HG02970 (cell line): ENCODE measurements at regions not wholly inside any gene's neighbourhood (a gene's known extent, or its start where the extent isn't known, plus 50 kb on each side); places are given as distances from the start of the nearest gene placed in this dataset.

Experiments used
- ATAC-seq: cut with Tn5 transposase; IDR thresholded peaks from one replicate; pipeline ENCODE4 v1.9.1; 2021; ENCODE audit warnings: mild to moderate bottlenecking, moderate library complexity, moderate number of reproducible peaks; ENCODE audit not compliant: unreplicated experiment, low FRiP score

DNA sequence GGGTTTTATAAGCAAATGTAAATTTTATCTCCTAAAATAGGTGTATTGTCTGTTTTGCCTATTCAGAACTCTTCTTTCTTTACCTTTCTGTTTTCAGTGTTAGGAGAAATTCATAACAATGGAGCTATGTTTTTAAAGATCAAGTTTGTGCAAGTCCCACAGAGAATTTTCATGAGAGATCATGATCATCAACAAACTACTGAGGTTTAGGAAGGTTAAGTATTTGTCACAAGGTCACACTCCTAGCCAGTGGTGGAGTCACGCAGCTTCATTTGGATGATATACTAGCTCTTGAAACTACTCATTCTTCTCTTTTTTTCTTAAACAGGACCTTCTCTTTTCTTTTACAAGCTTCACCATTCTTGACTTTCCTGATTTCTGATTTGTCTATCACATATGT, 892.6 kb upstream of the FRG1 start:
- no peak for ATAC-seq

DNA sequence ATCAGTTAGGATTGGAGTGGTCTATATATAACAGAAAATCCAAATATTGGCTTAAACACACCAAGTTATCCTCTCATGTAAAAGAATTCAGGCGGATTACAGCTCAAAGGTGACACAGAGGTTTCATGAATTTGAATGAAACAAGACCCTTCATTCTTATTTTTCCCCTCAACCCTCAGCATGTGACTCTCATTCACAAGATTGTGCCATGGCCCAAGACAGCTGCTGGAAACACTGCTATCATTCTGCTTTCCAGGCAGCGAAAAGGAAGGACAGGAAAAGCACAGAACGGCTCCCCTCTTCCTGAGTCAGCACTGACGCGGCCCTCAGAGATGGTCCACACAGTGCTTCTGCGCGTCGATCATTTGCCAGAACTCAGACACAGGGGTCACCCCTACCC, 891.0 kb upstream of the FRG1 start:
- no peak for ATAC-seq

DNA sequence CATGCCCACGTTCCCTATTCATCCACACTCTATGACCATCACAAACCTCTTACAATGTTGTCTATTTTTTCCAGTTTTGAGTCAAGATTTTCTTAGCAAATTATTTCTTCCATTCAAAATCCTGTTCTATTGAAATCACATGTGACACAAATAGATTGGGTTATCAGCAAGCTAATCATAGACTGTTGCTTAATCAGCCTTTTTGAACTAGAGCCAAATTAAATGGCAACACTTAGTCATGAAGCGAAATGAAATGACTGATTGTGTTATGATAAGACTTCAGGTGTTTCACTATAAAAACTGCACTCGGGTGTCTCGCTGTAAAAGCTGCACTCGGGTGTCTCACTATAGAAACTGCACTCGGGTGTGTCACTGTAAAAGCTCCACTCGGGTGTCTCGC, 890.0 kb upstream of the FRG1 start:
- no peak for ATAC-seq

DNA sequence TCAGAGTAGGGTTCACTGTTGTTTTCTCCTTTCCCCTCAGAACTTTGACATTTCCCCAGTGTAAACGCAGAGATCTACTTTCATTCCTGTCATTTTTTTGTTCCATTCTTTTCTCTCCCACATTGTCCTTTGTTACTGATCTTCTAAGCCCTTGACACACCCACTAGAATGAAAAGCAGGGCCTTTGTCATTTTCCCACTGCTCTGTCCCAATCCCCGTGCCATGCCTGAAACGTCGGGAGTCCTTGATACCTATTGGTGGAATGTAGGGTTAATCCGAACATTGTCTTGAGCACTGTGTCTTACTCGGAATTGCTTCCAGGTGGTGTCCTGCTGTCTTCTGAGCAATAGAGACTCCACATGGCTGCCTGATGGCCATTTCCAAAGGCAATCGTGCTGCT, 887.1 kb upstream of the FRG1 start:
- no peak for ATAC-seq

DNA sequence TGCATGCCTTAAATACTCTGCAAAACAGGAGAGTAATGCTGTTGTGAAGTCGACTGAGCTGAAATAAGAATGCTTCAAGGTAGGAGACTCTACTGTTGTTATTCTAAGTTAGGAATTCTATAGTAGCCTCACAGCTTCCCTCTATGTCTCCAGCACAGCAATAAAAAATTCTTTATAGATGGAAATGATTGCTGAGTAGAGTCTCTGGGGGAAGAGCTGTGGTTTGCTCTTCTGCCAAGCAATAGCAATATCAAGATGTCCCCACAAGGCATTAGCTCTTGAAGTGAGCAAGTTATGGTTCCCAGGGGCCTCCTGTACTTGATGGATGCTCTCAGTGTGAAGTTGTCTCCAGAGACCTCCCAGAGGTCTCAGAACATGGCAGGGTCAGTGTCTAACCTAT, 880.6 kb upstream of the FRG1 start:
- no peak for ATAC-seq

DNA sequence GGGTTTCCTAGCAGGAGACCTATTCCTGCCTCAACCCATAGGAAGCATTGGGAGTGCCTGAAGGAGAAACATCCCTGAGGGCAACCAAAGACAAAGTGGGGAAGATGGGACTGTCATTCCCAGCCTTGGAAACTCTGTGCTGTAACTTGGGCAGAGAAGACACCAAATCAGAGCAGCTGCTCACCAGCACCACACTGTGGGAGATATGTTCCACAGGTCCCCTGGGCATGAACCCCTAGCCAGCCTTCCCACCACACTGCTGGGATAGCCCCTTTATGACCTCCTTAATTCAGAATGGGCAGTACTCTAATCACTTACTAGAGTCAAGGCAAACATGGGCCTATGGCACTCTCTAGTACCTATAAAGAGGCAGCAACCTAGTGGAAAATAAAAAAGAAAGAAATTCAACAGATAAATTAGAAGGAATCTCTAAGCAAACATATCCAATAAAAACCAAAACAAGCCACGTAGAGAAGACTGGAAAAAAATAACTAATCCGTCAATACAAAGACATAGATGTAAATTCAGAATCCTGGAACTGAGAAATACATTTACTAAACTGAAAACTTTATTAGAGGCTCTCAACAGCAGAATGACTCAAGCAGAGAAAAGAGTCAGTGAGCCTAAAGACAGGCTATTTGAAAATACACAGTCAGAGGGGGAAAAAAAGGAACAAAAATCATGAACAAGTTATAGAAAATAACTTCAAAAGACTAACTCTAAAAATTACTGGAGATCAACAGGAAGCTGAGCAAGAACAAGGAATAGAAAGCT, 878.4 kb upstream of the FRG1 start:
- no peak for ATAC-seq

DNA sequence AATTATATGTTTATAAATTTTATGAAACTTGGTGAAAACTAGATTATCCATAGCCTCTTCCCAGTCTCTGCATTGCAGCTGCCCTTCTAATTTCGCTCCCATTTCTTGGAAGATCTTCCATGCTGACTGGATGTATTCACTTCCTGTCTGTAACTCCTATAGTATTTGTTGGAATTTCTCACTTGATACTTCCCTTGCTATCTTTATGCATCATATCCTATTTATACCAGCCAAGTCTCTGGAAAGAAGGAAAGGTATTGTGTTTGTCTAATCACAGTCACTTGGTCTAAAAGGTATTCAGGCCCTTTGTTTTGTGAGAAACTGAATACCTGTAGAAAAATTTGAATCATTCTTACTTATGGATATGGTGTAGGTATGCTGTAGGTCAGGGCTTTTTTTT, 870.9 kb upstream of the FRG1 start:
- ATAC-seq, result no peak

DNA sequence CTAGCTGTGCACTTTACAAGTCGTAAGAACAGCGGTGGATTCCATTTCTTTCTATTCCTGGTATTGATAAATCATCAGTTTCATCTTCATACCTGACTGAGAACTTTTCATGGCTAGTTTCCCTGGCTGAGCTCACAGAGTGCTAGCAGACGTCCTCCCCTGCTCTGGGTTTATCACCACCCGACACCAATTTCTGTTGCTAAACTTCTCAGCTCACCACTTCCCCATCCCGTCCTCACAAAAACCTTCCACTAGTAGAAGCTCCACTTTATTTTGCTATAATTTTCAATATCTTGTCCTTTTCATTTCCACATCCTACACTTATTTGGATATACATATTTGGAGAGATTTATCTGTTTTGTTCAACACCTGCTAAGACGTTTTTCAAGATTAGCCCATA, 869.4 kb upstream of the FRG1 start:
- ATAC-seq, result no peak

DNA sequence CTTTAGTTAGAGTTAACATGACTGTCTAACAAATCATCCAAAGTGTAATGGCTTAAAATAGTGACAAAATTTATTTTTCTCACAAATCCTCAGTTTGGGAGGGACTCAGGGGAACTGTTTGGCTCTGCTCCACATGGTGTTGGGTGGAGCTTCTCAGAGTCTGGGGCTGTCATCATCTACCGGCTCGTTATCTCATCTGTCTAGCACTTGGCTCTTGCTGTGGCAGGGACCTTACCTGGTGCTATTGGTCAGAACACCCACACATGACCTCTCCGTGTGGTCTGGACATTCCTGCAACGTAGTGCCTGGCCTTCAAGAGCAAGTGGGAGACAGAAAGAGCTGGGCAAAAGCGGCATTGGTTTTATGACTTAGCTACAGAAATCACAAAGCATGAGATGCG, 866.9 kb upstream of the FRG1 start:
- no peak for ATAC-seq

DNA sequence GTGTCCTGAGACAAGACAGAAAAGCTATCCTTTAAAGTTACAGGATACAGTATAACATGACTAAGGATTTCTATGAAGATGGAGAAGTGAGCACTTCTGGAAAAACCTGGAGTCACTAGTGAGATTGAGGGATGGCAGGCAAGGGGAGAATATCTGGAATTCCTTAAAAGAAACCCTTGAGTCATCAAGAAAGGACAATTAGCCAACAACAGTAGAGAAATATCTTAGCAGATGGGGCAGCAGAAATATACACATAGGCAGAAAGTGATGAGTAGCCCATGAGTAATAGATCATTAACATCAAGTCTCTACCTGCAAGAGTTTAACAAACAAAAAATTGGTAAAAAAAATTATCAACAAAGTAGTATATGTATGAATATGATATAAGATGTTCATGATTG, 858.8 kb upstream of the FRG1 start:
- no peak for ATAC-seq

DNA sequence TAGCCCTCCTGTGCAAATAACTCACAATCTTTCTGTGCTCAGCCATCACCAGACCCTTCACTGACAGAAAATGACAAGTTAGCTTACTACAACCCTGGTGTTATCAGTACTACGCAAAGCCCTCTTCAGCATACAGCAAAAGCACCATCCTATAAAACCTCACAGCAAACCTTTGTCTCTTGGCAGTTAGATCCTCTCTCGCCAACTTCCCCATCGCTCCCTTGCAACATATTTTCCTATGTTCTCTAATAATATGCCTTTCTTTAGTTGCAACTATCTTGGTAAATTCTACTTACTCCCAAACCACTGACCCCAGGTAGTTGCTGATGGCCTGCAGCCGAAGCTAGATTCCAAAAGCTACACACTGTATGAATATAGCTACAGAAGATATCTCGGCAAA, 856.9 kb upstream of the FRG1 start:
- no peak for ATAC-seq

DNA sequence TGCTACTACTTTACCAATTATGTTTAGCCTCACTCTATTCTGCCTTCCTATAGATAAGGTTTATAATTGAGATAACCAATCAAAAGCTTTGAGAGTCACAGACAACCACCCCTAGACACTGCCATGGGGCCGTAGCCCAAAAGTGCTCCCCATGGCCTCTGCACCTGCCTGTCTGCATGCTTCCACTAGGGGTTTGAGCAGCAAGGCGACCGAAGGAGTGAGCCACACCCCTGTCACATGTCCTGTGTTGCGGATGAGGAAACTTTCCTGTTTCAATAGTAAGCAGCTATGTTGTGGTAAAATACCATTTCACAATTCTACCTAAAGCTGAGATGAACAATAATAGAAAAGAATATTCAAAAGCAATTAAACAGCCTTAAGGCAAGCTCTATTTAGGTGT, 856.0 kb upstream of the FRG1 start:
- ATAC-seq, result no peak

DNA sequence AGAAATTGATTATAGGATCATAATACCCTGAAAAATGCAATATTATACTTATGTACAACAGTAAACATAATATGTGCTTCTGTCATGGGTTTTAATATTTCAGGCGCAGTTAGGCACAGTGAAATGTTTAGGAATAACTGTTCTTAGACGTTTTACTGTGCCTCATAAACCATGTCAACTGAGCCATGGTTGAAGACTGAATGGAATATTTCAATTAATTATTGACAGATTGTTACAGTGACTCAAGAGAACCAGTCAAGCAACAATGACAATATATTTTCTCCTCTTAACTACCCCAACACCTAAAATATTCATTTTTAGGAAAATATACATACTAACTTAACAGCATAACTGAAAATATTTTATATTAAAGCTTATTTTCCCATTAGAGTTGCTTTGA, 852.7 kb upstream of the FRG1 start:
- ATAC-seq, result no peak

DNA sequence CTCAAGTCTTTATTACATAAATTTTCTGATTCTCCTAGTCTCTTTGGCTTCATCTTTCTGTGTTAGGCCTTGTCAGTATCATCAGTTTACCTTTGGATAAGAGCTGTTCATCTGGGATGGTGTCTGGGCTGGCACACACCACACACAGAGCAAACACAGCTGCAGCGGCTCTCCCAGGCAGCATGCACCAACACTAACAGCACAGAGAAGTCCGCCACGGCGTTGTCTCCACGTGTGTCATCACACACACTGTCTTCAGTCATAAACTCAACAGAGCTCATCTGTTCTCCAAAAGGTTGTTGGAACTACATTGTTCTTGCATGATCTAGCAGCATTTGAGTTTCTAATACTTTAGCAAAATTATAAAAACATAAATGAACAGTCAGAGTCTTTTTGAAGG, 851.9 kb upstream of the FRG1 start:
- no peak for ATAC-seq

DNA sequence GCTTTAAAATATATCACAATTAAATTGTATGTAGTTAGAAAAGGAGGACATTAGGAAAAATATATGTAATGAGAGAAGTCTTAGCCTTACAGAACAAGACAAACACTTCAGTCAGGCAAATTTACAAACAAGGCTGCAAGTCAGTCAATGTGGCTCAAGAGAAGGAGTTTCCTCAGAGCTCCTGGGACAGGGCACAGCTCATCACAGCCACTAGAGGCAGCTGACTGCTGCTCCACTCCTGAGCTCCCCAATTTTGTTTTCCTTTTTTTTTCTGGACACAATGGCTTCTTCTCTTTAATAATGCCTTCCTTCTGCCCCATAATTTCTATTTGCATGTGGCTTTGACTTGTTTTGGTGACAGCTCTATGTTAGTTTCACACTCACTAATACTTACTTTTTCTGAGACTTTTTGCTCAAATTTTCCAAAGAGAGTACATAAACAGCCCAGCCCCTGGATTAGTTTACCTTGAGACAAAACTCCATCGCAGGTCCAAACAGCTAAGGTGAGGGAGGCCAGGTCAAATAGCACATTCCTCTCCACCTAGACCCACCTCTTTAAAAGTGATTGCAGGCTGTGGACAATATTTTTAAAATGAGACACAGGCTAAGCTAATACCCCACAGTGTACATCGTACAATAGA, 850.4 kb upstream of the FRG1 start:
- no peak for ATAC-seq

DNA sequence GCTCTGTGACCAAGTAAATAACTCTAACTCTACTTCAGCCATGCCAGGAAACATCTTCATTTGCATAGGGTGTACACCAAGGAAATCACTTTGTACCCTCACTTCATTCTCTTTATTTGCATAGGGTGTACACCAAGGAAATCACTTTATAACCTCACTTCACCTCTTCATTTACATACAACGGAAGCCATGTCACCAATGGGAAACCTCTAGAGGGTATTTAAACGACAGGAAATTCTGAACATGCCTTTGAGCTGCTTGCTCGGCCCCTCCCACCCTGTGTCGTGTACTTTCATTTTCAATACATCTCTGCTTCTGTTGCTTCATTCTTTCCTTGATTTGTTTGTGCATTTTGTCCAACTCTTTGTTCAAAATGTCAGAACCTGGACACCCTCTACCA, 848.1 kb upstream of the FRG1 start:
- no peak for ATAC-seq

DNA sequence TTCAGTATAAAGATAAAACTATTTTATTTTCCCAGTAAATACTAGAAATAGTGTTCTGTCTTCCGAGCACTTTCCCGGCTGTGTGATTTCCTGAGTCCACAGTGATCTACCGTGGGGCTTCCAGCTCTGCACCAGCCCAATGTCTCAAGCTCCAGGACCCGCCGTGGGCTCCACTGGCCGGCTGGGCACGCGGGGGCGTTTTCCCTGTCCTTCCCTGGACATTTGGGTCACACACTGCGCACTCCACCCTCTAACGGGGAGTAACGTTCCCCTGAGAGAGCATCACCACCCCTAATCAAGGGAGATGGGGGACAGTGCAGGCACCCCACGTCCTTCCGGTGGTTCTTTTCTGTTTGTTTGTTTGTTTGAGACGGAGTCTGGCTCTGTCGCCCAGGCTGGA, 844.6 kb upstream of the FRG1 start:
- ATAC-seq, result no peak

DNA sequence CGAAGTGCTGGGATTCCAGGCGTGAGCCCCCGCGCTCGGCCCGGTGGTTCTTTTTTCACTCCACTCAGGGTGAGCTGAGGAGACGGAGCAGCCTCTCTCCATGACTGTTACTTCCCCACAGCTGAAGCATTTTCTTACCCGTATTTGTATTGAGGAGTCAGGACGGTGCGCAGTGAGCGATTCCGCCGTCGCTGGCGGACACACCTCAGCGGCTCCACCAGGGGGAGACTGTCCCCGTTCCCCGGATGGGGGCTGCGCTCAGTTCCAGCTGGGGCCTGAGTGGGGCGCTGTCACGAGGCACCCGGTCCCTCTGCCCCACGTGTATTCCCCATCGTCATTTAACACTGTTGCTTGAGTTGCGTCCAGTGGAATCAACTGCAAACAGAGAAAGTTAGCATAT, 844.0 kb upstream of the FRG1 start:
- no peak for ATAC-seq

DNA sequence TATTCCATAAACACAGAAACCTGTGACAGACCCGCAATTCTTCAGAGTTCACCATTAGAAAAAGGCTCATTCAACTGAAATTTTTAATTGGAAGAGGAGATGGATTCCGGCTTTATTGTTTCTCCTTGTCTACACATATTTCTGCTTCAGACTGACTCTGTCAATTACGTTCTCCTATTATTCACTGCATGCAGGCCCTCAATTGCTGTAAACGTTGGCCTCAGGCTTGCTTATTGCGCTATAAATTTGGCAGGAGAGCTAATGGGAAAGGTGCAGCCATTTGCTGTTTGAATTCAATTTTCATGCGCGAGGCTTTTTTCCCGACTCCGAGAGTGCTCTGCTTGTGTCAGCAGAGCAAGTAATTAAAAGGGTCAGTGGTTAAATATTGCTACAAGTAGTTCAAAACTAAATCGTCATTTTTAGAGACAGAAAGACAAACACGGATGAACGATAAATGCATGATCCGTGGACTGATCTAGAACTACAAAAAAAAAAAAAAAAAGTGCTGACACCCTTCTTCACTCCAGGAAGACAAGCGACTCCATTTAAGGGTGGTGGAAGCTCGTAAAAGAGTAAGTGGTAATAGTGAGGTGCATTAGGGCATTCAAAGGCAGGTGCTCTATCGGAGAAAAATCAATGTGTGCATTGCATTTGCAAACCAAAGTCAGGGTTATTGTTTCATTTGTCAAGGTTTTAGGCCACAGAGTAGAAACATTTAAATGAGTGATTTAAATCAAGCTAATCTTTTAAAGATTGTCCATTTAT, 841.6 kb upstream of the FRG1 start:
- no peak for ATAC-seq

DNA sequence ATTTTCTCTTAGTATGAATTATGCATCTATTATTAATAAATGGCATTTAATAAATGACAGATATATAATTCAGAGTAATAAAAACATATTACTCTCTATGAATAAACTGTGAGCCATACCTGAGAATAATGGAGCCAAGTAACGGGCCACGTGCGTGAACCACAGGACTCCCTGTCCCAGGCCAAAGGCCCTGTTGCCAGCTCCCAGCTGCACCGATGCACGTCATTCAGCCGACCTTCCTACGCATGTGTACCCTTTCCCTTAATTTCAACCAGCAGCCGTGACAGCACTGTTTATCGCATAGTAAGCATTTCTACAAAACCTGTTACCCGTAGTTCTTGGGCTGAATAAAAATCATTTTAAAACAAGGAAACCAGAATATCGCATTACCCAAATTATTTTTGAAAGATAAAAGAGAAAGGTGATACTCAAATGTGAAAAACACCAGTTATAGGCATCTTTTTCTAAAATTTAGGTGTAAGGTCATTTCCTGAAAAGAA, 827.2 kb upstream of the FRG1 start:
- ATAC-seq, result no peak

DNA sequence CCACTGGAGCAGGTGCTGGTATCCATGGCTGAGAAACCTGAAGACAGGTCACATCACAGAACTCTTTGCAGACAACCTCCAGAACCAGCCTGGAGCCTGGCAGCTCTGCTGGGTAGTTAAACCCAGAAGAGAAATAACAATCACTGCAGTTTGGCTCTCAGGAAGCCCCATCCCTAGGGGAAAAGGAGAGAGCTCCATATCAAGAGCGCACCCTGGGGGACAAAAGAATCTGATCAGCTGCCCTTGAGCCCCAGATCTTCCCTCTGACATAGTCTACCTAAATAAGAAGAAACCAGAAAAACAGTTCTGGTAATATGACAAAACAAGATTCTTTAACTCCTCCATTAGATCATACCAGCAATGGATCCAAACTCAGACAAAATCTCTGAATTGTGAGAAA, 823.2 kb upstream of the FRG1 start:
- no peak for ATAC-seq

DNA sequence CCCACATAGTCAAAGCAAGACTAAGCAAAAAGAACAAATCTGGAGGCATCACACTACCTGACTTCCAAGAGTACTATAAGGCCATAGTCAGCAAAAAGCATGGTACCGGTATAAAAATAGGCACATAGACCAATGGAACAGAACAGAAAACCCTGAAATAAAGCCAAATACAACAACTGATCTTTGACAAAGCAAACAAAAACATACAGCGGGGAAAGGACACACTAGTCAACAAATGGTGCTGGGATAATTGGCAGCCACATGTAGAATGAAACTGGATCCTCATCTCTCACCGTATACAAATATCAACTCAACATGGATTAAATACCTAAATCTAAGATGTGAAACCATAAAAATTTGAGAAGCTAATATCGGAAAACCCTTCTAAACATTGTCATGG, 819.3 kb upstream of the FRG1 start:
- ATAC-seq, result no peak
